ENCODE measurements at regions not wholly inside any gene's neighbourhood (a gene's known extent, or its start where the extent isn't known, plus 50 kb on each side); places are given as distances from the start of the nearest gene placed in this dataset.

DNA sequence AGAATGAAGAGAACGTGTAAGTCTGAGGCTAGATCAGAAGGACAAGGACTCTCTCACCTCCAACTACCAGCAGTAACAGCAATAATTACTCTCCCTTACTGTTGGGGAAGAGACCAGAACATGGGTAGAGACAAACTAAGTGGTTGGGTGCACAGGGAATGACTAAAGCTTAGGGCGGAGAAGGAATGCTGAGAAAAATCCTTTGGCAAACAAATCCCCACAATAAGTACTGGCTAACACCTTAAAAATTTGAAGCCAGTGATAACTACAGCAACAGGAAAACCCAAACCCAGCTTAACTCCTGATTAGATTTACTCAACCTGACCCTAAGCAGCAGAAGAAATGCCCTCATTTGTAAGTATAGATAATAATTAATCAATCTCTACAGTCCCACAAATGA is 759.0 kb downstream of the AACS start:
- no peak overlapping the region for H2AFZ ChIP-seq (ENCODE audit: low read depth, low read length)
- no peaks in the 10 kb centered on the region for H4K20me1 ChIP-seq (ENCODE audit: insufficient read depth)
- no peaks in the 10 kb centered on the region for H3K36me3 ChIP-seq (ENCODE audit: insufficient read depth, low read length)
- H3K4me2 ChIP-seq (ENCODE audit: low read length), result no peak overlapping the region
- no peaks in the 10 kb centered on the region for H3K9me3 ChIP-seq (ENCODE audit: low read length)
- TF ChIP-seq REST (IDR thresholded peaks at IDR 0.05; ENCODE audit: borderline replicate concordance), result no peak
- TF ChIP-seq RAD21 (conservative IDR thresholded peaks at IDR 0.05), result no peak
- no peak for TF ChIP-seq POLR2AphosphoS5 (IDR thresholded peaks at IDR 0.05)
- TF ChIP-seq, protein P1, sequence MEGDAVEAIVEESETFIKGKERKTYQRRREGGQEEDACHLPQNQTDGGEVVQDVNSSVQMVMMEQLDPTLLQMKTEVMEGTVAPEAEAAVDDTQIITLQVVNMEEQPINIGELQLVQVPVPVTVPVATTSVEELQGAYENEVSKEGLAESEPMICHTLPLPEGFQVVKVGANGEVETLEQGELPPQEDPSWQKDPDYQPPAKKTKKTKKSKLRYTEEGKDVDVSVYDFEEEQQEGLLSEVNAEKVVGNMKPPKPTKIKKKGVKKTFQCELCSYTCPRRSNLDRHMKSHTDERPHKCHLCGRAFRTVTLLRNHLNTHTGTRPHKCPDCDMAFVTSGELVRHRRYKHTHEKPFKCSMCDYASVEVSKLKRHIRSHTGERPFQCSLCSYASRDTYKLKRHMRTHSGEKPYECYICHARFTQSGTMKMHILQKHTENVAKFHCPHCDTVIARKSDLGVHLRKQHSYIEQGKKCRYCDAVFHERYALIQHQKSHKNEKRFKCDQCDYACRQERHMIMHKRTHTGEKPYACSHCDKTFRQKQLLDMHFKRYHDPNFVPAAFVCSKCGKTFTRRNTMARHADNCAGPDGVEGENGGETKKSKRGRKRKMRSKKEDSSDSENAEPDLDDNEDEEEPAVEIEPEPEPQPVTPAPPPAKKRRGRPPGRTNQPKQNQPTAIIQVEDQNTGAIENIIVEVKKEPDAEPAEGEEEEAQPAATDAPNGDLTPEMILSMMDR (IDR thresholded peaks at IDR 0.05; ENCODE audit: poor library complexity, severe bottlenecking), result no peak
- TF ChIP-seq MXI1 (conservative IDR thresholded peaks at IDR 0.05; ENCODE audit: poor library complexity, severe bottlenecking), result no peak
- no peak for TF ChIP-seq EZH2 (IDR thresholded peaks at IDR 0.05; ENCODE audit: borderline replicate concordance, insufficient read depth, low read length, poor library complexity, severe bottlenecking)
- no peak for TF ChIP-seq EP300 (conservative IDR thresholded peaks at IDR 0.05; ENCODE audit: poor library complexity, severe bottlenecking)
- TF ChIP-seq TAF1 (IDR thresholded peaks at IDR 0.05; ENCODE audit: low read depth), result no peak
- no peak for TF ChIP-seq SMC3 (conservative IDR thresholded peaks at IDR 0.05; ENCODE audit: poor library complexity)
- no peaks in the 10 kb centered on the region for H3K9me2 ChIP-seq (ENCODE audit: insufficient read depth, low read length)
- no peak overlapping the region for H3K4me3 ChIP-seq (ENCODE audit: low read length)
- no peaks in the 10 kb centered on the region for H3K79me2 ChIP-seq (replicated peaks; ENCODE audit: insufficient read depth, low read length)
- H3K27me3 ChIP-seq (ENCODE audit: insufficient read depth, low read depth, low read length), result no peaks in the 10 kb centered on the region
- no peaks in the 10 kb centered on the region for H3F3A ChIP-seq (ENCODE audit: insufficient read depth, low read length, poor library complexity, severe bottlenecking)
- H3K27ac ChIP-seq (ENCODE audit: low read length), result no peak overlapping the region
- no peak overlapping the region for H3K9ac ChIP-seq (ENCODE audit: low read length)

DNA sequence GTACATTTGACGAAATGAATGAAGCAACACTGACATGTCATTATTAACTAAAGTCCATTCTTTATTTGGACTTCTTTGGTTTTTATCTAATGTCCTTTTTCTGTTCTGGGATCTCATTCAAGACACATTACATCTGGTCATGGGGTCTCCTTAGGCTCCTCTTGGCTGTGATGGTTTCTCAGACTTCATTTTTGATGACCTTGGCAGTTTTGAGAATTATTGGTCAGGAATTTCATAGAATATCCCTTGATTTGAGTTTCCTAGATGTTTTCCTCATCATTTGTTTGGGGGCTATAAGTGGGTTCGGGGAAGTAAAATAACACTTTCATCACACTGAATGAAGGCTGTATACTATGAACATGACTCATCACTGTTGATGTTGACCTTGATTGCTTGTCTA is 770.6 kb downstream of the AACS start:
- Histone ChIP-seq H3K27ac (ENCODE audit: low read length) (no peak overlapping the region), H3K36me3 (ENCODE audit: insufficient read depth, low read length) (no peaks in the 10 kb centered on the region), H3K9ac (ENCODE audit: low read length) (no peak overlapping the region), H3K27me3 (ENCODE audit: insufficient read depth, low read depth, low read length) (no peaks in the 10 kb centered on the region), H2AFZ (ENCODE audit: low read depth, low read length) (no peak overlapping the region), H3K4me2 (ENCODE audit: low read length) (no peak overlapping the region), H3K4me3 (ENCODE audit: low read length) (no peak overlapping the region), H3K9me2 (ENCODE audit: insufficient read depth, low read length) (no peaks in the 10 kb centered on the region), H3K9me3 (ENCODE audit: low read length) (no peaks in the 10 kb centered on the region), H4K20me1 (ENCODE audit: insufficient read depth) (no peaks in the 10 kb centered on the region), H3F3A (ENCODE audit: insufficient read depth, low read length, poor library complexity, severe bottlenecking) (no peaks in the 10 kb centered on the region), H3K79me2 (replicated peaks; ENCODE audit: insufficient read depth, low read length) (no peaks in the 10 kb centered on the region)
- TF ChIP-seq, protein P1 (IDR thresholded peaks at IDR 0.05; ENCODE audit: poor library complexity, severe bottlenecking), result no peak
- TF ChIP-seq RAD21 (conservative IDR thresholded peaks at IDR 0.05) (no peak), TAF1 (IDR thresholded peaks at IDR 0.05; ENCODE audit: low read depth) (no peak), POLR2AphosphoS5 (IDR thresholded peaks at IDR 0.05) (no peak), EP300 (conservative IDR thresholded peaks at IDR 0.05; ENCODE audit: poor library complexity, severe bottlenecking) (no peak), MXI1 (conservative IDR thresholded peaks at IDR 0.05; ENCODE audit: poor library complexity, severe bottlenecking) (no peak), SMC3 (conservative IDR thresholded peaks at IDR 0.05; ENCODE audit: poor library complexity) (no peak)
